NCI-H345 (cell line): ENCODE measurements at regions not wholly inside any gene's neighbourhood (a gene's known extent, or its start where the extent isn't known, plus 50 kb on each side); places are given as distances from the start of the nearest gene placed in this dataset.
"Not testable (repeated sequence)": the region's sequence is repeated elsewhere in the genome, so short reads cannot be mapped to it uniquely, and the experiment has no call there.

Experiments used
- DNase-seq: peaks from one replicate; lab custom pipeline; 2025; lab: John Stamatoyannopoulos, UW

GRCh38 chr9:78674874-78675273 lies 377.9 kb downstream of the PSAT1 start:
- DNase-seq, result no peak

- no peak for DNase-seq
Measured at GRCh38 chr9:78676009-78676408, 379.1 kb downstream of the PSAT1 start.

GRCh38 chr9:78676623-78677022 lies 379.7 kb downstream of the PSAT1 start:
- no peak for DNase-seq

GRCh38 chr9:78677326-78677725 lies 380.4 kb downstream of the PSAT1 start:
- DNase-seq, result no peak

GRCh38 chr9:78678877-78679276 lies 382.0 kb downstream of the PSAT1 start:
- DNase-seq, result no peak

- DNase-seq, result no peak
Measured at GRCh38 chr9:78680196-78680595, 383.3 kb downstream of the PSAT1 start.

GRCh38 chr9:78682216-78682615 lies 385.3 kb downstream of the PSAT1 start:
- DNase-seq, result no peak

- DNase-seq, result no peak
Measured at GRCh38 chr9:78685471-78685870, 388.5 kb downstream of the PSAT1 start.

GRCh38 chr9:78688796-78689195 lies 391.9 kb downstream of the PSAT1 start:
- no peak for DNase-seq

- no peak for DNase-seq
Measured at GRCh38 chr9:78691542-78691941, 394.6 kb downstream of the PSAT1 start.

- no peak for DNase-seq
Measured at GRCh38 chr9:78692871-78693270, 395.9 kb downstream of the PSAT1 start.

- peak; percentile 84 for DNase-seq
Measured at GRCh38 chr9:78694974-78695373, 398.0 kb downstream of the PSAT1 start.

- DNase-seq, result peak; percentile 91
Measured at GRCh38 chr9:78695519-78695918, 398.6 kb downstream of the PSAT1 start.

GRCh38 chr9:78697618-78698017 lies 400.7 kb downstream of the PSAT1 start:
- DNase-seq, result no peak

- DNase-seq, result no peak
Measured at GRCh38 chr9:78698371-78698770, 401.4 kb downstream of the PSAT1 start.

- DNase-seq, result not testable (repeated sequence)
Measured at GRCh38 chr9:78699217-78699616, 402.3 kb downstream of the PSAT1 start.

- DNase-seq, result not testable (repeated sequence)
Measured at GRCh38 chr9:78704153-78704552, 407.2 kb downstream of the PSAT1 start.

GRCh38 chr9:78707080-78707479 lies 410.2 kb downstream of the PSAT1 start:
- no peak for DNase-seq

- no peak for DNase-seq
Measured at GRCh38 chr9:78707481-78707991, 410.6 kb downstream of the PSAT1 start.

GRCh38 chr9:78712903-78713613 lies 416.1 kb downstream of the PSAT1 start:
- DNase-seq, result no peak

- no peak for DNase-seq
Measured at GRCh38 chr9:78713614-78714405, 416.9 kb downstream of the PSAT1 start.

- DNase-seq, result no peak
Measured at GRCh38 chr9:78714576-78714975, 417.7 kb downstream of the PSAT1 start.

GRCh38 chr9:78719029-78719428 lies 422.1 kb downstream of the PSAT1 start:
- DNase-seq, result not testable (repeated sequence)
